ENCODE measurements at regions not wholly inside any gene's neighbourhood (a gene's known extent, or its start where the extent isn't known, plus 50 kb on each side); places are given as distances from the start of the nearest gene placed in this dataset.
A peak's percentile ranks its signal among the peaks of the same experiment; 100 is the strongest.

DNA sequence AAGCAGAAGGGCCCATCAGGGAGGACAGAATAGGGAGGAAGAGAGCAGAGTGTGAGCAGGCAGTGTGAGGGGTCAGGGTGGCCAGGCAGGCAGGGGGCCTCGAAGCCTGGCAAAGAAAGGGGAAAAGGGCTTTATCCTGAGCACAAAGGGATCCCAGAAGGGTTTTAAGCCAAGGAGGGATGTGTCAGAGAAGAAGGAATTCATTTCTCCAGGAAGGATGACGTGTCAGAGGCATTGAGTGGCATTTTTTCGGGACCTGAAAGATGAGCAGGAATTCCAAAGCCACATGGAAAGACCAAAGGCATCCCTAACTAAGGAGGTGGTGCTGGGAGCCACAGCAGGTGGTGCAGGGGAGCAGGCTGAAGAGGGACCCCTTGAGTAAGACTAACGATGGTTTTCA, 132.1 kb downstream of the DICER1 start:
- no peaks in the 10 kb centered on the region for H3K36me3 ChIP-seq
- H3K9me3 ChIP-seq: no peaks in the 10 kb centered on the region
- intact Hi-C loops (cut with DNase I): no loop called here
- DNase-seq: no peak
- TF ChIP-seq POLR2AphosphoS5 (IDR thresholded peaks at IDR 0.05) (no peak), POLR2A (IDR thresholded peaks at IDR 0.05) (no peak)
- TF ChIP-seq, protein P1, sequence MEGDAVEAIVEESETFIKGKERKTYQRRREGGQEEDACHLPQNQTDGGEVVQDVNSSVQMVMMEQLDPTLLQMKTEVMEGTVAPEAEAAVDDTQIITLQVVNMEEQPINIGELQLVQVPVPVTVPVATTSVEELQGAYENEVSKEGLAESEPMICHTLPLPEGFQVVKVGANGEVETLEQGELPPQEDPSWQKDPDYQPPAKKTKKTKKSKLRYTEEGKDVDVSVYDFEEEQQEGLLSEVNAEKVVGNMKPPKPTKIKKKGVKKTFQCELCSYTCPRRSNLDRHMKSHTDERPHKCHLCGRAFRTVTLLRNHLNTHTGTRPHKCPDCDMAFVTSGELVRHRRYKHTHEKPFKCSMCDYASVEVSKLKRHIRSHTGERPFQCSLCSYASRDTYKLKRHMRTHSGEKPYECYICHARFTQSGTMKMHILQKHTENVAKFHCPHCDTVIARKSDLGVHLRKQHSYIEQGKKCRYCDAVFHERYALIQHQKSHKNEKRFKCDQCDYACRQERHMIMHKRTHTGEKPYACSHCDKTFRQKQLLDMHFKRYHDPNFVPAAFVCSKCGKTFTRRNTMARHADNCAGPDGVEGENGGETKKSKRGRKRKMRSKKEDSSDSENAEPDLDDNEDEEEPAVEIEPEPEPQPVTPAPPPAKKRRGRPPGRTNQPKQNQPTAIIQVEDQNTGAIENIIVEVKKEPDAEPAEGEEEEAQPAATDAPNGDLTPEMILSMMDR (IDR thresholded peaks at IDR 0.05): no peak
- 48 to 72% methylated on average over 4 of the region's 4 CpGs for WGBS, 2 donors
- H3K4me1 ChIP-seq: no peaks in the 10 kb centered on the region
- H3K4me3 ChIP-seq: no peak overlapping the region
- H3K27me3 ChIP-seq: no peaks in the 10 kb centered on the region
- no peak overlapping the region for H3K27ac ChIP-seq

DNA sequence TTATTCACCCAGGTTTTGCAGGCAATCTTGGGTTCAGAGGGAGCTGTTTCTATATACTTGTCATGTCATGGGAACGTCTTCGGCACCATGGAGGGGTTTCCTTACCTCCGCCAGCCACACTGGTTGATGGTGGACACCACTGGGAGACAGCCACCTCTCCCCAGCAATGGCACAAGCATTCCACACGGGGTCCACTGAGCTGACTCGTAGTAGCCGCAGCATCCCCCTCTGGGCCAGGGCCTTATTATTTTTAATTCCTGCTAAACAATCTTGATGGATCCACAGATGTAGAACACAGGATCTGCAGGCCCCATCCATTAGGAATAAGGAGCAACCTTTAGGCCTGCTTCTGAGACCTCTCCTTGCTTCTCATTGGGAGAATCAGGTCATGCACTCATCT, 132.9 kb downstream of the DICER1 start:
- no peak overlapping the region for H3K4me3 ChIP-seq
- WGBS, 2 donors: 77 to 91% methylated on average over 6 of the region's 6 CpGs
- no peaks in the 10 kb centered on the region for H3K36me3 ChIP-seq
- H3K27me3 ChIP-seq: no peaks in the 10 kb centered on the region
- H3K9me3 ChIP-seq: no peaks in the 10 kb centered on the region
- intact Hi-C loops (cut with DNase I): no loop called here
- peaks cover 0 to 2% (median 0%) of the 10 kb centered on the region in 4 donors for H3K4me1 ChIP-seq
- TF ChIP-seq EP300 (IDR thresholded peaks at IDR 0.05) (no peak), POLR2AphosphoS5 (IDR thresholded peaks at IDR 0.05) (no peak), POLR2A (IDR thresholded peaks at IDR 0.05) (no peak)
- TF ChIP-seq, protein P1 (IDR thresholded peaks at IDR 0.05): no peak
- no peak overlapping the region for H3K27ac ChIP-seq
- DNase-seq: no peak

DNA sequence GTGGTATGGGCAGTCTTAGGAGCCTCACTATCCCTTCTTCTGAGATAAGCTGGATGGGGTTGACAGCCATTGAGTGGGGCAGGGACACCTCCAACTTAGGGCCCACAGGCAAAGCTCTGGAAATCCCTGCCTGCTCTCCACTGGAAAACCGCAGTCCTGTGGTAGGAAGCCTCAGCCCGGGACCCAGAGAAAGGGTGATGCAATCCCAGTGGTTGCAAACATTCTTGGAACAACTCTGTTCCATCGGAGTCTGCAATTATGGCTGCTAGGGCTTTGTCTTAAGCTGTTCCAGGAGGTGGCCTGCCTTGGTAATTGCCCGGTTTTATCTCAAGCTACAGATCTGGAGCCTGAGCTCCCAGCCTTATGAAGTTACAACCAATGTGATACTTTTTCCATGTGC, 133.4 kb downstream of the DICER1 start:
- intact Hi-C loops (cut with DNase I): no loop called here
- H3K9me3 ChIP-seq: no peaks in the 10 kb centered on the region
- DNase-seq: peak; percentile 60
- peaks cover 0 to 7% (median 0%) of the 10 kb centered on the region in 4 donors for H3K4me1 ChIP-seq
- H3K36me3 ChIP-seq: no peaks in the 10 kb centered on the region
- no peak overlapping the region for H3K27ac ChIP-seq
- 63 to 67% methylated on average over 4 of the region's 4 CpGs for WGBS, 2 donors
- H3K4me3 ChIP-seq: no peak overlapping the region
- TF ChIP-seq EP300 (IDR thresholded peaks at IDR 0.05) (no peak), POLR2AphosphoS5 (IDR thresholded peaks at IDR 0.05) (no peak), POLR2A (IDR thresholded peaks at IDR 0.05) (no peak)
- TF ChIP-seq, protein P1 (IDR thresholded peaks at IDR 0.05): no peak
- H3K27me3 ChIP-seq: no peaks in the 10 kb centered on the region

DNA sequence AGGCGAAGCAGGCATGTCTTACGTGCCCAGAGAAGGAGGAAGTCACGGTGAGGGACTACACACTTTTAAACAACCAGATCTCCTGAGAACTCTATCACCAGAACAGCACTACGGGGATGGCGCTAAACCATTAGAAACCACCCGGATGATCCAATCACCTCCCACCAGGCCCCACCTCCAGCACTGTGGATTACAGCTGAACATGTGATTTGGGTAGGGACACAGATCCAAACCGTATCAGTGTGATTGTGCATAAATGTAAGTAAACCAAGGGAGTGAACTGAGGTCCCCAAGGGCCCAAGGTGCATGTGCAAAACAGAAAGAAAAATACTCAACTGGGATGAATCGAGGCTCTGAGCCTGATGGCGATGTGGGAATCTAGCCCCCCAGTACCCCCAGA, 134.2 kb downstream of the DICER1 start:
- H3K4me1 ChIP-seq: peaks cover 0 to 10% (median 0%) of the 10 kb centered on the region in 4 donors
- WGBS, 2 donors: 85 to 87% methylated on average over 9 of the region's 9 CpGs
- intact Hi-C loops (cut with DNase I): no loop called here
- TF ChIP-seq POLR2A (IDR thresholded peaks at IDR 0.05) (no peak), POLR2AphosphoS5 (IDR thresholded peaks at IDR 0.05) (no peak), EP300 (IDR thresholded peaks at IDR 0.05) (no peak)
- TF ChIP-seq, protein P1 (IDR thresholded peaks at IDR 0.05): no peak
- H3K27me3 ChIP-seq: no peaks in the 10 kb centered on the region
- H3K9me3 ChIP-seq: no peaks in the 10 kb centered on the region
- H3K27ac ChIP-seq: no peak overlapping the region
- H3K36me3 ChIP-seq: no peaks in the 10 kb centered on the region
- no peak for DNase-seq
- H3K4me3 ChIP-seq: no peak overlapping the region

DNA sequence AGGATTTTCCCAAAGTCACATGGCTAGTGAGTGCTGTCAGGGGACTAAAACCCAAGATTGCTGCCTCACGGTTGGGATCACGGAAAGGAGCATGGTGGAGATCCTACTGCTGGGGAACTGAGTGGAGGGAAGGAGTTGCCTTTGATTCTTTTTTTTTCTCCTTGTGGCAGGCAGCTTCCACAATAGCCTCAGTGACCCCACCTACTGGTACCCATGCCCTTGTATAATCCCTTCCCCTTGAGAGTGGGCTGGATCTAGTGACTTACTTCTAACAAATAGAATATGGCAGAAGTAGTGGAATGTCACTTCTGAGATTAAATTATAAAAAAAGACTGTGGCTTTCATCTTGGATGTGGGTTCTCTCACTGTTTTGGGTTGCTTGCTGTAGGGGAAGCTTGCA, 135.7 kb downstream of the DICER1 start:
- TF ChIP-seq POLR2AphosphoS5 (IDR thresholded peaks at IDR 0.05) (no peak), EP300 (IDR thresholded peaks at IDR 0.05) (no peak), POLR2A (IDR thresholded peaks at IDR 0.05) (no peak)
- TF ChIP-seq, protein P1 (IDR thresholded peaks at IDR 0.05): no peak
- DNase-seq: no peak

More for the DNA sequence above, 135.7 kb downstream of the DICER1 start:
- H3K4me1 ChIP-seq: peaks cover 0 to 10% (median 0%) of the 10 kb centered on the region in 4 donors
- no peak overlapping the region for H3K4me3 ChIP-seq
- no peaks in the 10 kb centered on the region for H3K36me3 ChIP-seq
- H3K27me3 ChIP-seq: no peaks in the 10 kb centered on the region
- H3K9me3 ChIP-seq: no peaks in the 10 kb centered on the region
- 91 to 93% methylated on average over 2 of the region's 2 CpGs for WGBS, 2 donors
- intact Hi-C loops (cut with DNase I): no loop called here
- no peak overlapping the region for H3K27ac ChIP-seq
